ENCODE measurements at regions not wholly inside any gene's neighbourhood (a gene's known extent, or its start where the extent isn't known, plus 50 kb on each side); places are given as distances from the start of the nearest gene placed in this dataset.

DNA sequence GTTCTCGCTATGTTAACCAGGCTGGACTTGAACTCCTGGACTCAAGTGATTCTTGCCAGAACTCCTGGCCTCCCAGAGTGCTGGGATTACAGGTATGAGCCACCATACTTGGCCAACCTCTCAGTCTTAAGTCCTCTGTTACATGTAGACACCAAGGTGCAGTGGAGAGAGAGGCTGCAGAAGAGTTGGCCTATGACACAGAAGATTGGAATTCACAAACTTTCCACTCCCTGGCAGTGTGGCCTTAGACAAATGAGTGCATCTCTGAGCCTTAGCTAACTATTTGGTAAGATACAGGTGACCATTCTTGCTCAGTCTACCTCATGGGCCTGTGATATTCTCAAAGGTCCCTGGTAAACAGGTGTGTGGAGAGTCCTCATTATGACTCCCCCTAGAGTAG is 159.7 kb downstream of the MYCN start:
- TF ChIP-seq, protein P1, sequence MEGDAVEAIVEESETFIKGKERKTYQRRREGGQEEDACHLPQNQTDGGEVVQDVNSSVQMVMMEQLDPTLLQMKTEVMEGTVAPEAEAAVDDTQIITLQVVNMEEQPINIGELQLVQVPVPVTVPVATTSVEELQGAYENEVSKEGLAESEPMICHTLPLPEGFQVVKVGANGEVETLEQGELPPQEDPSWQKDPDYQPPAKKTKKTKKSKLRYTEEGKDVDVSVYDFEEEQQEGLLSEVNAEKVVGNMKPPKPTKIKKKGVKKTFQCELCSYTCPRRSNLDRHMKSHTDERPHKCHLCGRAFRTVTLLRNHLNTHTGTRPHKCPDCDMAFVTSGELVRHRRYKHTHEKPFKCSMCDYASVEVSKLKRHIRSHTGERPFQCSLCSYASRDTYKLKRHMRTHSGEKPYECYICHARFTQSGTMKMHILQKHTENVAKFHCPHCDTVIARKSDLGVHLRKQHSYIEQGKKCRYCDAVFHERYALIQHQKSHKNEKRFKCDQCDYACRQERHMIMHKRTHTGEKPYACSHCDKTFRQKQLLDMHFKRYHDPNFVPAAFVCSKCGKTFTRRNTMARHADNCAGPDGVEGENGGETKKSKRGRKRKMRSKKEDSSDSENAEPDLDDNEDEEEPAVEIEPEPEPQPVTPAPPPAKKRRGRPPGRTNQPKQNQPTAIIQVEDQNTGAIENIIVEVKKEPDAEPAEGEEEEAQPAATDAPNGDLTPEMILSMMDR (IDR thresholded peaks at IDR 0.05), result no peak
- no peak for TF ChIP-seq POLR2A (IDR thresholded peaks at IDR 0.05)
- no peak for TF ChIP-seq POLR2AphosphoS5 (IDR thresholded peaks at IDR 0.05)

Measured in gastroesophageal sphincter (tissue), 3 donors.